Natural killer cell (primary cell): ENCODE measurements at regions not wholly inside any gene's neighbourhood (a gene's known extent, or its start where the extent isn't known, plus 50 kb on each side); places are given as distances from the start of the nearest gene placed in this dataset.

Experiments
- ATAC-seq, 3 donors: fragments of 150-1000 bp in 2 of 3; fragments of 200-7000 bp in 1 of 3; cut with Tn5 transposase; 1 replicate in 1 of 3; 2 replicates in 2 of 3; pipeline ENCODE4 v1.10.0; 2021; ENCODE audit warnings: mild to moderate bottlenecking in 2 of 3, moderate library complexity in 2 of 3
- DNase-seq, 2 donors: peaks; one replicate each; pipeline versions ENCODE4 v3.0.0 to v3.0.0-alpha.2; 2013 to 2021; ENCODE audit warnings: mixed read lengths in 1 of 2
- H3K27ac ChIP-seq: one replicate; pipeline ENCODE4 v1.5.1; 2013; ENCODE audit warnings: mild to moderate bottlenecking, low read length
- H3K27me3 ChIP-seq: one replicate; pipeline ENCODE4 v1.6.1; 2013; ENCODE audit warnings: low read length; ENCODE audit not compliant: control insufficient read depth, insufficient read depth
- H3K36me3 ChIP-seq: one replicate; pipeline ENCODE4 v1.6.1; 2013; ENCODE audit warnings: low read length; ENCODE audit not compliant: control insufficient read depth, insufficient read depth
- H3K4me1 ChIP-seq: one replicate; pipeline ENCODE4 v1.6.1; 2013; ENCODE audit warnings: low read length; ENCODE audit not compliant: control insufficient read depth, insufficient read depth
- H3K4me3 ChIP-seq: one replicate; pipeline ENCODE4 v1.5.1; 2013; ENCODE audit warnings: low read length
- H3K9me3 ChIP-seq: one replicate; pipeline ENCODE4 v1.6.1; 2013; ENCODE audit warnings: low read length; ENCODE audit not compliant: control insufficient read depth, insufficient read depth
- H3K27ac Mint-ChIP-seq, 2 donors: one replicate each; pipeline ENCODE4 v1.8.0; 2022; ENCODE audit warnings: mild to moderate bottlenecking in 2 of 2, mixed read lengths in 2 of 2, moderate library complexity in 1 of 2
- H3K27me3 Mint-ChIP-seq, 2 donors: one replicate each; pipeline ENCODE4 v1.8.0; 2022; ENCODE audit warnings: low read depth in 2 of 2, mixed read lengths in 2 of 2
- H3K36me3 Mint-ChIP-seq: one replicate; pipeline ENCODE4 v1.8.0; 2022; ENCODE audit warnings: mixed read lengths
- H3K4me1 Mint-ChIP-seq, 2 donors: one replicate each; pipeline ENCODE4 v1.8.0; 2022; ENCODE audit warnings: mixed read lengths in 2 of 2
- H3K4me3 Mint-ChIP-seq: one replicate; pipeline ENCODE4 v1.8.0; 2022; ENCODE audit warnings: mild to moderate bottlenecking, moderate library complexity, mixed read lengths
- H3K9me3 Mint-ChIP-seq, 2 donors: one replicate each; pipeline ENCODE4 v1.8.0; 2022; ENCODE audit warnings: mixed read lengths in 2 of 2
- CTCF ChIP-seq: fragments of 200-600 bp; IDR thresholded peaks from one replicate; pipeline ENCODE4 v1.8.0; 2022; ENCODE audit warnings: antibody characterized with exemption
- WGBS: methylation state at CpG from one replicate; pipeline ENCODE4 v1.1.7; 2013; ENCODE audit warnings: missing lambda C conversion rate; ENCODE audit not compliant: insufficient coverage; 5-methylcytosine and 5-hydroxymethylcytosine counted together
- intact Hi-C: fragments of 100-400 bp; cut with micrococcal nuclease; formaldehyde crosslinking; loops from one replicate; pipeline ENCODE4 v1.14.2; 2022

DNA sequence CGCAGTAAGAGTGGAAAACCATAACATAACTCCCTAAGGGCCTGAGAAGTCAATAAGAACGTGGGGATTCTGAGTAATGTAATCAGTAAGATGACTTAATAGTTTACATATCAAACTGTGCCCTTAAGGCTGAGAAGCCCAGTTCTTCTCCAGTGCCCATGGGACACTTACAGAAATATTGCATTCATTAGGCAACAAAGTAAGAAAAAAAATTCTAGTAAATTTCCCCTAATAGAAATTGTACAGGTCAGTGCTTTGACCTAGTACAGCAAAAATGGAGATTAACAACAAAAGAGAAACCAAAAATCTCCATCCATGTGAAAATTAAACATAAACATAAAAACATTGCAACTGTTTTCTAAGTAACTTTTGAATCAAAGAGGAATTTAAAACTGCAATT, 139.8 kb upstream of the HS6ST1 start:
- Mint-ChIP-seq H3K4me3 (no peak overlapping the region), H3K36me3 (no peaks in the 10 kb centered on the region), H3K9me3 (no peaks in the 10 kb centered on the region), H3K27ac (no peak overlapping the region), H3K4me1 (no peaks in the 10 kb centered on the region), H3K27me3 (peaks cover 9 to 10% of the 10 kb centered on the region in 2 donors)
- no peak for ATAC-seq
- no CpG with 5 or more reads among the region's 2 CpGs for WGBS
- H3K4me3 ChIP-seq = no peak overlapping the region
- no peaks in the 10 kb centered on the region for H3K27me3 ChIP-seq
- TF ChIP-seq CTCF = no peak
- intact Hi-C loops = no loop called here
- no peaks in the 10 kb centered on the region for H3K4me1 ChIP-seq
- DNase-seq = no peak
- no peaks in the 10 kb centered on the region for H3K9me3 ChIP-seq
- H3K27ac ChIP-seq = no peak overlapping the region
- H3K36me3 ChIP-seq = no peaks in the 10 kb centered on the region

DNA sequence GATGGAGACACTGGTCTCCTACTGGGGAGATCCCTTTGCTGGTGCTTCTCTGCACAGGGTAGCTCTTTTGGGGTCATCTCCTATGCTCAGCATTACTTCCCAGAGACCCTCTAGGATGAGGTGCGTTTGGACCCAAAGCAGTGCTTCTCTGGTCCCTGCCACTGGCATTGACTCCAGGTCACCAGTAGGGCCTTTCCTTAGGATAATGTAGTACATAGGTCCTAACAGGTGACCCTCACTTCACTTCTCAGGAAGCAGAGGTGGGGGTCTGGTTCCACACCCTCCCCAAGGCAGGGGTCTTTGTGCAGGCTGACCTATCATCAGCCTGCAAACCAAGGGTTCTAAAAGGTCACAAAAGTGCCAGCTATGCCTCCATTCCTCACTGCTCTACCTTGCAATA, 145.8 kb upstream of the HS6ST1 start:
- Mint-ChIP-seq H3K4me1 (no peaks in the 10 kb centered on the region), H3K36me3 (no peaks in the 10 kb centered on the region), H3K9me3 (peaks cover 4 to 7% of the 10 kb centered on the region in 2 donors), H3K27me3 (no peaks in the 10 kb centered on the region), H3K4me3 (no peak overlapping the region), H3K27ac (no peak overlapping the region)
- WGBS = 93% methylated on average over 1 of the region's 1 CpG
- no peaks in the 10 kb centered on the region for H3K36me3 ChIP-seq
- H3K27ac ChIP-seq = no peak overlapping the region
- DNase-seq (no peak), ATAC-seq (no peak)
- no peaks in the 10 kb centered on the region for H3K27me3 ChIP-seq
- no peaks in the 10 kb centered on the region for H3K4me1 ChIP-seq
- no peak overlapping the region for H3K4me3 ChIP-seq
- H3K9me3 ChIP-seq = peaks cover 21% of the 10 kb centered on the region
- intact Hi-C loops = no loop called here
- no peak for TF ChIP-seq CTCF

DNA sequence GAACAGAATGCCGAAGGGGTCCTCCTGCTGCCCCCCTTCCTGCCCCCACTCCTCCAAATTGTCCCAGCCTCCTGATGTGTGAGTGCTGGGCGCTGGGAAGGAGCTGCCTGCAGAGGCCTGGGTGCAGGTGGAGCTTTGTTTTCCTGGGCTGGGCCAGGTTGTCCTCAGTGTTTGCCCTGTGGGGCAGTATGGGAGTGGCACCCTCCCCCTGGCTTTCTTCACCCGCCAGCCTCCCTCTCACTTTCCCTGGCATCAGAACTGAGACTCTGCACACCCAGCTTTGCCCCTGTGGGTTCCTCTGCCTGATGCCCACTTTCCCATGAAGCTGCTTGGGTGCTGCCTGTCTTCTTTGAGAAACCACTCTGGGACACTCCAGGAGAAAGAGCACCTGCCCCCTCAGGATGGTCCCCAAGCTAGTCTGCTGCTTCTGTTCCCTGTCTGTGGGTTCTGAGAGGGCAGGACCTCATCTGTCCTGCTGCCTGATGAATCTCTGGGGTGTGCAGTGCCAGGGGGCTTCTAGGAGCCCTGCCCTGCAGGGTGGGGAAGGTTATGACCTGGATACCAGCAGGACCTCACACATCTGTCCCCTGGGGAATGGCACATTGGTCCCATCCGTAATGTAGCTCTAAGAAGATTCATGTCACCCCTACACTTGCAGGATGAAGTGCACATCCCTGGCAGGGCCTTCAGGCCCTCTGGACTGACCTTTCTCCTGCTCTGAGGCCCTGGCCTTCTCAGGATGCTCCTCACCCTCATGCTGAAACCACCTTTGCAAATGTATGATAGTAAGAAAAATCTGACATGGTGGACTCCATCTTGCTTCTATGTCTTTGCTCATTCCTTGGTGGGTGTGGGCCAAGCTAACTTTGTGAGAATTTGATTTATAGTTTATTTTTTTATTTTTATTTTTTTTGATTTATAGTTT, 146.8 kb upstream of the HS6ST1 start:
- ATAC-seq = no peak
- intact Hi-C loops = no loop called here
- no peak overlapping the region for H3K27ac Mint-ChIP-seq
- Histone ChIP-seq H3K4me3 (no peak overlapping the region), H3K9me3 (peaks cover 31% of the 10 kb centered on the region), H3K27me3 (no peaks in the 10 kb centered on the region), H3K36me3 (no peaks in the 10 kb centered on the region), H3K27ac (no peak overlapping the region), H3K4me1 (no peaks in the 10 kb centered on the region)
- peak in 1 of 2 donors; percentile 9 for DNase-seq
- H3K9me3 Mint-ChIP-seq = peaks cover 4 to 7% of the 10 kb centered on the region in 2 donors
- H3K4me1 Mint-ChIP-seq = no peaks in the 10 kb centered on the region
- H3K36me3 Mint-ChIP-seq = no peaks in the 10 kb centered on the region
- no peaks in the 10 kb centered on the region for H3K27me3 Mint-ChIP-seq
- WGBS = 85% methylated on average over 4 of the region's 4 CpGs
- H3K4me3 Mint-ChIP-seq = no peak overlapping the region
- TF ChIP-seq CTCF = no peak
